ENCODE measurements at regions not wholly inside any gene's neighbourhood (a gene's known extent, or its start where the extent isn't known, plus 50 kb on each side); places are given as distances from the start of the nearest gene placed in this dataset.

GRCh38 chr3:163438760-163439159, 1639.5 kb downstream of the SI start:
- TF ChIP-seq, protein P1, sequence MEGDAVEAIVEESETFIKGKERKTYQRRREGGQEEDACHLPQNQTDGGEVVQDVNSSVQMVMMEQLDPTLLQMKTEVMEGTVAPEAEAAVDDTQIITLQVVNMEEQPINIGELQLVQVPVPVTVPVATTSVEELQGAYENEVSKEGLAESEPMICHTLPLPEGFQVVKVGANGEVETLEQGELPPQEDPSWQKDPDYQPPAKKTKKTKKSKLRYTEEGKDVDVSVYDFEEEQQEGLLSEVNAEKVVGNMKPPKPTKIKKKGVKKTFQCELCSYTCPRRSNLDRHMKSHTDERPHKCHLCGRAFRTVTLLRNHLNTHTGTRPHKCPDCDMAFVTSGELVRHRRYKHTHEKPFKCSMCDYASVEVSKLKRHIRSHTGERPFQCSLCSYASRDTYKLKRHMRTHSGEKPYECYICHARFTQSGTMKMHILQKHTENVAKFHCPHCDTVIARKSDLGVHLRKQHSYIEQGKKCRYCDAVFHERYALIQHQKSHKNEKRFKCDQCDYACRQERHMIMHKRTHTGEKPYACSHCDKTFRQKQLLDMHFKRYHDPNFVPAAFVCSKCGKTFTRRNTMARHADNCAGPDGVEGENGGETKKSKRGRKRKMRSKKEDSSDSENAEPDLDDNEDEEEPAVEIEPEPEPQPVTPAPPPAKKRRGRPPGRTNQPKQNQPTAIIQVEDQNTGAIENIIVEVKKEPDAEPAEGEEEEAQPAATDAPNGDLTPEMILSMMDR (IDR thresholded peaks at IDR 0.05; ENCODE audit: control extremely low read depth, extremely low read depth): no peak
- 66 to 86% methylated on average over 2 of the region's 2 CpGs for WGBS, 2 donors
- Histone ChIP-seq H3K9ac (ENCODE audit: insufficient read depth in 1 of 2, low read length in 2 of 2) (no peak overlapping the region), H3K4me3 (no peak overlapping the region), H3K9me3 (ENCODE audit: control insufficient read depth in 4 of 4, insufficient read depth in 3 of 4, low read length in 3 of 4) (peaks cover 0 to 2% (median 0%) of the 10 kb centered on the region in 4 donors), H3K27me3 (ENCODE audit: control insufficient read depth in 3 of 3, insufficient read depth in 3 of 3, low read length in 2 of 3) (no peaks in the 10 kb centered on the region), H3K4me1 (ENCODE audit: control insufficient read depth in 5 of 5, insufficient read depth in 5 of 5, low read length in 5 of 5) (no peaks in the 10 kb centered on the region), H3K27ac (ENCODE audit: low read depth in 1 of 2, low read length in 1 of 2) (no peak overlapping the region), H3K36me3 (ENCODE audit: control insufficient read depth in 4 of 4, insufficient read depth in 4 of 4, low read length in 4 of 4) (no peaks in the 10 kb centered on the region)
- DNase-seq: peak in 1 of 3 donors; percentile 0
- ATAC-seq (ENCODE audit: insufficient read depth, low FRiP score): no peak

DNA sequence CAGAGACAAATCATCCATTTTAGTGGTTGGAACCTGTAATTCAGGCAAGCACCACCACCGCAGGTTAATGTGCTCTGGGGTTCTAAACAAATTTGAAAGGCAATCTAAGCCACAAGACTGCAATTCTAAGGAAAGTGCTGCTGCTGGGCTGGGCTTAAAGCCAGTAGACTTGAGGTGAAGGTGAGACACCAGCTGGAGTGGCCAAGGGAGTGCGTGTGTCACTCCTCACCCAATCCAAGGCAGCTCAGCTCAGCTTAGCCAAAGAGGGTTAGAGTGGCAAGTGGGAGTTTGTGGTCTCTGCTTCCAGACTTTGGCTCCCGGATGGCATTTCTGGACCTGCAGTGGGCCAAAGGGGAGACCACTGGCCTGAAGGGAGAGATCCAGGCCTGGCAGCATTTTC, 1655.6 kb downstream of the SI start:
- DNase-seq: no peak
- ATAC-seq (ENCODE audit: insufficient read depth, low FRiP score): no peak
- WGBS, 2 donors: 82 to 84% methylated on average over 3 of the region's 3 CpGs
- TF ChIP-seq, protein P1 (IDR thresholded peaks at IDR 0.05; ENCODE audit: control extremely low read depth, extremely low read depth): no peak
- Histone ChIP-seq H3K9ac (ENCODE audit: insufficient read depth in 1 of 2, low read length in 2 of 2) (no peak overlapping the region), H3K4me3 (no peak overlapping the region), H3K4me1 (ENCODE audit: control insufficient read depth in 5 of 5, insufficient read depth in 5 of 5, low read length in 5 of 5) (no peaks in the 10 kb centered on the region), H3K27ac (ENCODE audit: low read depth in 1 of 2, low read length in 1 of 2) (no peak overlapping the region), H3K27me3 (ENCODE audit: control insufficient read depth in 3 of 3, insufficient read depth in 3 of 3, low read length in 2 of 3) (no peaks in the 10 kb centered on the region), H3K9me3 (ENCODE audit: control insufficient read depth in 4 of 4, insufficient read depth in 3 of 4, low read length in 3 of 4) (peaks cover 0 to 4% (median 0%) of the 10 kb centered on the region in 4 donors), H3K36me3 (ENCODE audit: control insufficient read depth in 4 of 4, insufficient read depth in 4 of 4, low read length in 4 of 4) (no peaks in the 10 kb centered on the region)

DNA sequence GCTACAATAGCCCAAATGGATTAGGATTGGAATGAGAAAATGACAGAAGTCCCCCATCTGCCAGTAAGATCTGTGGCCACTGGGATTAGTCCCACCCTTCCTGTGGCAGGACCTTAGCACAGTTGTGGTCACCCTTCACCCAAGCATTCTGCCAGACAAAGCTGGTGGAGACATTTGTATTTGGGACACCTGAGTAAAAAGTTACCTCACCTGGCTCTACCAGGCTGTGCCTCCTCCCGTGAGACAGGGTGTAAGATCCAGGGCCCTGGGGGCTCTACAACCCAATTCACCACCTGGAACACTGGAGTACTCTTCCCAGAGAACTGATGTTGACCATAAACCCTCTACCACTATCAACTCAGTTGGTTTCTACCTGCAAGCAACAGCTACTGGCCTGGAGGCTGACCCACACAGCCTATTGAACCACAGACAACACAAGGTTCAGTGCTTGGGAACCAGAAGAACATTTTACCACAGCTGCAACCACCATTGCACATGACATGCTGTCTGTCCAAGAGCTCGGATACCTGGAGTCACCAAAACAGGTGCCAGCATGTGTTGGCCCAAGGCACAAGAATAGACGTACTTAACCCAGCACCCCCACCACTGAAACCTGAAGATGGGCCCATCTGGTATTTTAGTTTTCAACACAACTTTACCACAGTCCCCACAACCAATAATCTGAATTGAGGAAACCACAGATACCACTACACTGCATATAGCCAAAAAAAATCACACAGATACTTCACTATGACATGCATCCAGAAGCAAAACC, 1686.7 kb downstream of the SI start:
- Histone ChIP-seq H3K4me1 (ENCODE audit: control insufficient read depth in 5 of 5, insufficient read depth in 5 of 5, low read length in 5 of 5) (no peaks in the 10 kb centered on the region), H3K4me3 (no peak overlapping the region), H3K27me3 (ENCODE audit: control insufficient read depth in 3 of 3, insufficient read depth in 3 of 3, low read length in 2 of 3) (no peaks in the 10 kb centered on the region), H3K9me3 (ENCODE audit: control insufficient read depth in 4 of 4, insufficient read depth in 3 of 4, low read length in 3 of 4) (peaks cover 0 to 4% (median 0%) of the 10 kb centered on the region in 4 donors), H3K27ac (ENCODE audit: low read depth in 1 of 2, low read length in 1 of 2) (no peak overlapping the region), H3K36me3 (ENCODE audit: control insufficient read depth in 4 of 4, insufficient read depth in 4 of 4, low read length in 4 of 4) (no peaks in the 10 kb centered on the region), H3K9ac (ENCODE audit: insufficient read depth in 1 of 2, low read length in 2 of 2) (no peak overlapping the region)
- ATAC-seq (ENCODE audit: insufficient read depth, low FRiP score) (no peak), DNase-seq (no peak)
- TF ChIP-seq, protein P1 (IDR thresholded peaks at IDR 0.05; ENCODE audit: control extremely low read depth, extremely low read depth): no peak
- 83 to 87% methylated on average over 3 of the region's 3 CpGs for WGBS, 2 donors

Measured in lung (tissue), 11 donors.